Stomach smooth muscle (tissue), 2 donors: ENCODE measurements at regions not wholly inside any gene's neighbourhood (a gene's known extent, or its start where the extent isn't known, plus 50 kb on each side); places are given as distances from the start of the nearest gene placed in this dataset.

Experiments
- H3K27ac ChIP-seq: one replicate; pipeline ENCODE4 v1.7.0; 2013; ENCODE audit warnings: mild to moderate bottlenecking, low read length, inconsistent platforms
- H3K27me3 ChIP-seq, 2 donors: one replicate each; pipeline ENCODE4 v1.7.0; 2013; ENCODE audit warnings: low read length in 2 of 2; ENCODE audit not compliant: insufficient read depth in 2 of 2, control insufficient read depth in 1 of 2
- H3K36me3 ChIP-seq, 2 donors: one replicate each; pipeline ENCODE4 v1.7.0; 2013; ENCODE audit warnings: low read length in 2 of 2; ENCODE audit not compliant: control insufficient read depth in 2 of 2, insufficient read depth in 2 of 2
- H3K4me1 ChIP-seq: one replicate; pipeline ENCODE4 v1.7.0; 2013; ENCODE audit warnings: low read length; ENCODE audit not compliant: control insufficient read depth, insufficient read depth
- H3K4me3 ChIP-seq, 2 donors: one replicate each; pipeline ENCODE4 v1.7.0; 2013; ENCODE audit warnings: low read length in 2 of 2
- H3K9ac ChIP-seq, 2 donors: one replicate each; pipeline ENCODE4 v1.7.0; 2013; ENCODE audit warnings: low read length in 2 of 2, mild to moderate bottlenecking in 1 of 2
- H3K9me3 ChIP-seq, 2 donors: one replicate each; pipeline ENCODE4 v1.7.0; 2013; ENCODE audit warnings: low read length in 2 of 2; ENCODE audit not compliant: control insufficient read depth in 2 of 2
- donor health status: healthy.
- donor health status: Pancreatic carcinoma.

- Histone ChIP-seq H3K9ac (no peak overlapping the region), H3K4me3 (no peak overlapping the region), H3K27ac (no peak overlapping the region), H3K4me1 (no peaks in the 10 kb centered on the region), H3K36me3 (no peaks in the 10 kb centered on the region), H3K27me3 (peaks cover 0 to 3% of the 10 kb centered on the region in 2 donors), H3K9me3 (no peaks in the 10 kb centered on the region)
Observed at GRCh38 chr12:38154096-38155019, 162.2 kb upstream of the ALG10B start.

- Histone ChIP-seq H3K9ac (no peak overlapping the region), H3K27ac (no peak overlapping the region), H3K36me3 (no peaks in the 10 kb centered on the region), H3K4me3 (no peak overlapping the region), H3K4me1 (no peaks in the 10 kb centered on the region), H3K27me3 (peaks cover 0 to 2% of the 10 kb centered on the region in 2 donors), H3K9me3 (no peaks in the 10 kb centered on the region)
Observed at GRCh38 chr12:38155020-38155395, 161.6 kb upstream of the ALG10B start.

- H3K9ac ChIP-seq, result no peak overlapping the region
- H3K9me3 ChIP-seq, result no peaks in the 10 kb centered on the region
- H3K27ac ChIP-seq, result no peak overlapping the region
- H3K36me3 ChIP-seq, result no peaks in the 10 kb centered on the region
- no peaks in the 10 kb centered on the region for H3K4me1 ChIP-seq
- H3K4me3 ChIP-seq, result no peak overlapping the region
- no peaks in the 10 kb centered on the region for H3K27me3 ChIP-seq
Observed at GRCh38 chr12:38155526-38156496, 160.8 kb upstream of the ALG10B start.

GRCh38 chr12:38156497-38157245, 159.9 kb upstream of the ALG10B start:
- H3K9me3 ChIP-seq, result no peaks in the 10 kb centered on the region
- H3K4me1 ChIP-seq, result no peaks in the 10 kb centered on the region
- H3K27ac ChIP-seq, result no peak overlapping the region
- no peak overlapping the region for H3K9ac ChIP-seq
- H3K27me3 ChIP-seq, result no peaks in the 10 kb centered on the region
- no peak overlapping the region for H3K4me3 ChIP-seq
- H3K36me3 ChIP-seq, result no peaks in the 10 kb centered on the region

- no peaks in the 10 kb centered on the region for H3K36me3 ChIP-seq
- H3K4me3 ChIP-seq, result no peak overlapping the region
Observed at GRCh38 chr12:38157274-38157932, 159.2 kb upstream of the ALG10B start.

GRCh38 chr12:38157933-38158401, 158.6 kb upstream of the ALG10B start:
- Histone ChIP-seq H3K27me3 (no peaks in the 10 kb centered on the region), H3K36me3 (no peaks in the 10 kb centered on the region), H3K9me3 (no peaks in the 10 kb centered on the region), H3K4me1 (no peaks in the 10 kb centered on the region), H3K9ac (no peak overlapping the region), H3K4me3 (no peak overlapping the region), H3K27ac (no peak overlapping the region)

More at GRCh38 chr12:38157274-38157932, 159.2 kb upstream of the ALG10B start:
- H3K27me3 ChIP-seq, result no peaks in the 10 kb centered on the region
- H3K9ac ChIP-seq, result no peak overlapping the region
- H3K9me3 ChIP-seq, result no peaks in the 10 kb centered on the region
- H3K27ac ChIP-seq, result no peak overlapping the region
- H3K4me1 ChIP-seq, result no peaks in the 10 kb centered on the region

- Histone ChIP-seq H3K27ac (no peak overlapping the region), H3K9me3 (no peaks in the 10 kb centered on the region), H3K9ac (no peak overlapping the region), H3K4me1 (no peaks in the 10 kb centered on the region), H3K4me3 (no peak overlapping the region), H3K27me3 (no peaks in the 10 kb centered on the region), H3K36me3 (no peaks in the 10 kb centered on the region)
Observed at GRCh38 chr12:38158428-38159091, 158.0 kb upstream of the ALG10B start.

- H3K4me1 ChIP-seq, result no peaks in the 10 kb centered on the region
- no peaks in the 10 kb centered on the region for H3K36me3 ChIP-seq
- H3K9me3 ChIP-seq, result no peaks in the 10 kb centered on the region
- H3K9ac ChIP-seq, result no peak overlapping the region
- no peaks in the 10 kb centered on the region for H3K27me3 ChIP-seq
- H3K27ac ChIP-seq, result no peak overlapping the region
- no peak overlapping the region for H3K4me3 ChIP-seq
Observed at GRCh38 chr12:38159092-38159551, 157.5 kb upstream of the ALG10B start.

GRCh38 chr12:38159591-38160317, 156.8 kb upstream of the ALG10B start:
- Histone ChIP-seq H3K4me3 (no peak overlapping the region), H3K9me3 (no peaks in the 10 kb centered on the region), H3K36me3 (no peaks in the 10 kb centered on the region), H3K27ac (no peak overlapping the region), H3K4me1 (no peaks in the 10 kb centered on the region), H3K27me3 (no peaks in the 10 kb centered on the region), H3K9ac (no peak overlapping the region)
